ENCODE measurements at regions not wholly inside any gene's neighbourhood (a gene's known extent, or its start where the extent isn't known, plus 50 kb on each side); places are given as distances from the start of the nearest gene placed in this dataset.

GRCh38 chr6:104320896-104321295 is 538.8 kb downstream of the HACE1 start:
- H3K36me3 Mint-ChIP-seq (ENCODE audit: low read depth): no peaks in the 10 kb centered on the region
- no peak for DNase-seq
- no peak overlapping the region for H3K4me3 Mint-ChIP-seq
- peaks cover 2% of the 10 kb centered on the region for H3K27me3 Mint-ChIP-seq (ENCODE audit: low read depth)
- H3K4me1 Mint-ChIP-seq (ENCODE audit: low read depth): no peaks in the 10 kb centered on the region
- no peak overlapping the region for H3K27ac Mint-ChIP-seq
- intact Hi-C loops (cut with micrococcal nuclease): loop anchor here (10.0 kb wide), 1 partner anchor 204 kb away; no protein-coding TSS in a partner anchor
- CTCF ChIA-PET: no interaction called here
- no peaks in the 10 kb centered on the region for H3K9me3 Mint-ChIP-seq

DNA sequence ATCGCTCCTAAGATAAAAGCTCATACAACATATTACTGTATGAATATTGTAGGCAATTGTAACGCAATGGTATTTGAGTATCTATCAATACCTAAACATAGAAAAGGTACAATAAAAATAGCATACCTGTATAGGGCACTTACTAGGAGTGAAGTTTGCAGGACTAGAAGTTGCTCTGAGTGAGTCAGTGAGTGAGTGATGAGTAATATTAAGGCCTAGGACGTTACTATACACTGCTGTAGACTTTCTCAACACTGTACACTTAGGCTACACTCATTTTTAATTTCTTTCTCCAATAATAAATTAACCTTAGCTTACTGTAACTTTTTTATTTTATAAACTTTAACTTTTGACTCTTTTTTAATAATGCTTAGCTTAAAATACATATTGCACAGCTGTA is 546.9 kb downstream of the HACE1 start:
- H3K27me3 Mint-ChIP-seq (ENCODE audit: low read depth): no peaks in the 10 kb centered on the region
- no peaks in the 10 kb centered on the region for H3K36me3 Mint-ChIP-seq (ENCODE audit: low read depth)
- H3K9me3 Mint-ChIP-seq: no peaks in the 10 kb centered on the region
- no peak for DNase-seq
- intact Hi-C loops (cut with micrococcal nuclease): no loop called here
- H3K4me1 Mint-ChIP-seq (ENCODE audit: low read depth): no peaks in the 10 kb centered on the region
- CTCF ChIA-PET: interaction anchor here (0.7 kb wide), 1 partner anchor 10 kb away, joined by 3 read pairs; no protein-coding TSS in a partner anchor
- H3K27ac Mint-ChIP-seq: no peak overlapping the region
- H3K4me3 Mint-ChIP-seq: no peak overlapping the region

DNA sequence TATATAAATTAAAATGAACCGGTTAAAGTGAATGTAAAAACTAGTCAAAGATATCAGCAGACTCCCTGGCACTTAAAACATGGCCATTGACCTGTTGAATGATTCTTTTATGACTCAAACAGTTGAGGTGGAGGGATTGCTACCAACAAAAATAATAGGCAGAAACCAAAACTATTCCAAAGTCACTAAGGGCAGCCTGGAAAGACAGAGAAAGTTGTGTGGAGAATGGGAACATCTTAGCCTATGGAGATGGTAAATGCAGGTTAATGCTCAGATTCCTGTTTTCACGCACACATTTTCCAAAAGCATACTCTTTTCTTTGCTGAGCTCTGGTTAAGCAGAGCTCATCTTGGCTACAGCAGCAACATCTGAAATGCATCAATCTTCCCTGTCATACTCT is 553.5 kb downstream of the HACE1 start:
- Mint-ChIP-seq H3K36me3 (ENCODE audit: low read depth) (no peaks in the 10 kb centered on the region), H3K27me3 (ENCODE audit: low read depth) (no peaks in the 10 kb centered on the region), H3K4me3 (no peak overlapping the region), H3K27ac (no peak overlapping the region), H3K9me3 (no peaks in the 10 kb centered on the region), H3K4me1 (ENCODE audit: low read depth) (no peaks in the 10 kb centered on the region)
- intact Hi-C loops (cut with micrococcal nuclease): no loop called here
- CTCF ChIA-PET: no interaction called here
- no peak for DNase-seq

DNA sequence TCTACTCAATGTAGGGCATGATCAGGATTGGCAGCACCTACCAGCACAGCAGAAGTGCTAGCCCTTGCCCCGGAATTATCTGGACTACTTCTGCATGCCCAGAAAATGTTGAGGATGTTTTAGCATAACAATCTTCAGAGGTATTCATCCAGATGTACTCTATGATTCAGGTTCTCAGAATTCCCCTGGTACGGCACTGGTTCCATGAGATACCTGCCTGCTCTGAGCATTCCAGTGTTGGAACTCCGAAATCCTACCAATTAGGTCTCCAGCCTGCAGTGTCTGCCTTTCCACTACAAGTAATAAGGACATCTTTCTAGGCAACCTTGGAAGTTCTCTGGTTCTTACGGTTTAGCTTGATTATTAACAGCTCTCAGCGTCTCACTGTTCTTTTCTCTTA is 554.5 kb downstream of the HACE1 start:
- Mint-ChIP-seq H3K27ac (no peak overlapping the region), H3K27me3 (ENCODE audit: low read depth) (no peaks in the 10 kb centered on the region), H3K9me3 (no peaks in the 10 kb centered on the region), H3K36me3 (ENCODE audit: low read depth) (no peaks in the 10 kb centered on the region), H3K4me1 (ENCODE audit: low read depth) (no peaks in the 10 kb centered on the region), H3K4me3 (no peak overlapping the region)
- intact Hi-C loops (cut with micrococcal nuclease): no loop called here
- no peak for DNase-seq
- CTCF ChIA-PET: no interaction called here

DNA sequence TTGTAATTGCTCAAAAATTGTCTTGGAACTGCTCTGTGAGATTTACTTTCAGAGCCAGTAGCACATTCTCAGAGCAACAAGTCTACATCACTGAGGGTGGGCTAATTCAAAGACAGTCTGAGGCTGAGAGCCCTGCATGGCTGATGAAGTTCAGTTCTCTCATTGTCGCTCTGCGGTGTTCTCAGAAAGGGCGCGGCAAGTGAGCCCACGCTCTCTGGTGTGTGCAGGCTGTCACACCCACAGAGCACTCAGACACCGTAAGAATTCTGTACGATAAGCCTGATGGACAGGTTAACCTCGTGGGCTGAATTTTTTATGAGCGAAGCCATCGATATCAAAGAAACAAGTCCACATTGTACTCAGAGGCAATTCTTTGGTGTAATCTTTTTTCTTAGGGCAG is 557.8 kb downstream of the HACE1 start:
- no peaks in the 10 kb centered on the region for H3K9me3 Mint-ChIP-seq
- CTCF ChIA-PET: no interaction called here
- intact Hi-C loops (cut with micrococcal nuclease): no loop called here
- H3K27ac Mint-ChIP-seq: no peak overlapping the region
- H3K27me3 Mint-ChIP-seq (ENCODE audit: low read depth): no peaks in the 10 kb centered on the region
- no peak overlapping the region for H3K4me3 Mint-ChIP-seq
- H3K36me3 Mint-ChIP-seq (ENCODE audit: low read depth): no peaks in the 10 kb centered on the region
- DNase-seq: no peak
- H3K4me1 Mint-ChIP-seq (ENCODE audit: low read depth): no peaks in the 10 kb centered on the region

- no peaks in the 10 kb centered on the region for H3K36me3 Mint-ChIP-seq (ENCODE audit: low read depth)
- H3K4me1 Mint-ChIP-seq (ENCODE audit: low read depth): no peaks in the 10 kb centered on the region
- CTCF ChIA-PET: no interaction called here
- H3K4me3 Mint-ChIP-seq: no peak overlapping the region
- no peak for DNase-seq
- intact Hi-C loops (cut with micrococcal nuclease): no loop called here
- H3K9me3 Mint-ChIP-seq: no peaks in the 10 kb centered on the region
- H3K27ac Mint-ChIP-seq: no peak overlapping the region
- no peaks in the 10 kb centered on the region for H3K27me3 Mint-ChIP-seq (ENCODE audit: low read depth)
Measured at GRCh38 chr6:104286641-104287040, 573.1 kb downstream of the HACE1 start.

DNA sequence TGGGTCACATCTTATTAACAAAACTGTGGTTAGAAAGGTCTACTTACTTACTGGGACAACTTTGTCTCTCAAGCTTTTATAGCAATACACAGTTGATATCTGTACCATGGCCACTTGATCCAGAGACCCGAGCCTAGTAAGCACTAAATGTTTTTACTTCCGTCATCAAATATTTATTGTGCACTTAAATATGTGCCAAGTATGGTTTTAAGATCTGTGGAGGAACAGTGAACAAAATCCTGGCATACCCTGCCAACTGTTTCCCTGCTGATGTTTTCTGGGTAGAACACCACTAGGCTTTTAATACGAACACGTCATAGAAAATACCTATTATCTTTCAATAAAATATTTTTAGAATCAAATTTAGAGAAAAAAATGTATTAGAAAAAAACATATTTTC is 574.8 kb downstream of the HACE1 start:
- H3K9me3 Mint-ChIP-seq: no peaks in the 10 kb centered on the region
- H3K27ac Mint-ChIP-seq: no peak overlapping the region
- no peaks in the 10 kb centered on the region for H3K27me3 Mint-ChIP-seq (ENCODE audit: low read depth)
- intact Hi-C loops (cut with micrococcal nuclease): no loop called here
- no peak overlapping the region for H3K4me3 Mint-ChIP-seq
- no peaks in the 10 kb centered on the region for H3K36me3 Mint-ChIP-seq (ENCODE audit: low read depth)
- DNase-seq: no peak
- no peaks in the 10 kb centered on the region for H3K4me1 Mint-ChIP-seq (ENCODE audit: low read depth)
- CTCF ChIA-PET: no interaction called here

DNA sequence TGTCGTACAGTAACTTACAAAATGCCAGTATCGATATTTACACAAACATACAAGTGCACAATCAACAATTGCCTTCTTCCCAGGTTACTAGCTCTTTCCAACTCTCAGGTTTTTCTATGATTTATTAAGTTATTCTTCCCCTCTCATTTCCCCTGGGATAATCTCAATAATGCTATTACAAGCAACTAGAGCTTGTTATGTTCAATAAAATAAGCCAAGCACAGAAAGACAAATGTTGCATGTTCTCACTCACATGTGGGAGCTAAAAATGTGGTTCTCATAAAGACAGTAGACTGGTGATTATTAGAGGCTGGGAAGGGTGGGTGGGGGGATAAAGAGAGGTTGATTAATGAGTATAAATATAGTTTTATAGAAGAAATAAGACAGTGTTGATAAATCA is 577.1 kb downstream of the HACE1 start:
- CTCF ChIA-PET: no interaction called here
- no peak overlapping the region for H3K27ac Mint-ChIP-seq
- H3K36me3 Mint-ChIP-seq (ENCODE audit: low read depth): no peaks in the 10 kb centered on the region
- intact Hi-C loops (cut with micrococcal nuclease): no loop called here
- no peaks in the 10 kb centered on the region for H3K4me1 Mint-ChIP-seq (ENCODE audit: low read depth)
- H3K27me3 Mint-ChIP-seq (ENCODE audit: low read depth): no peaks in the 10 kb centered on the region
- no peaks in the 10 kb centered on the region for H3K9me3 Mint-ChIP-seq
- DNase-seq: no peak
- H3K4me3 Mint-ChIP-seq: no peak overlapping the region

- Mint-ChIP-seq H3K4me3 (no peak overlapping the region), H3K27ac (no peak overlapping the region), H3K36me3 (ENCODE audit: low read depth) (no peaks in the 10 kb centered on the region), H3K27me3 (ENCODE audit: low read depth) (no peaks in the 10 kb centered on the region), H3K4me1 (ENCODE audit: low read depth) (no peaks in the 10 kb centered on the region), H3K9me3 (no peaks in the 10 kb centered on the region)
- CTCF ChIA-PET: no interaction called here
- intact Hi-C loops (cut with micrococcal nuclease): no loop called here
- DNase-seq: no peak
Measured at GRCh38 chr6:104281370-104281769, 578.3 kb downstream of the HACE1 start.

DNA sequence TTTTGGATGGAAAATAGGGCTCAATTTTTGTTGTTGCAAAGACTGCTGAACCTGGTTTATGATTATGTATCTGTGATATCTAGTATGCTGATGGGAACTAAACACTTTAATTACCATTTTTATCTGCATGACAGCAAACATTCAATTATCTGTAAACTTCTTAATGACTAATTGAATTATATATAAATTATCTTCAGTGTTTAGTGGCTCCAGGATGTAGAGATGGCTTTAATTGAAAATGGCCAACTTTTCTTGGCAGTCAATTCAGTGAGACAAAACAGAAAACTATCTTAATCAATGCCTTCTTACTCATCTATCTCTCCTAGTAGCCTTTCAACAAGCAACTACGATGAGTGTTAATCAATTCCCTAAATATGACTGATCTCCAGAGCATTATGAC is 591.3 kb downstream of the HACE1 start:
- Mint-ChIP-seq H3K9me3 (peaks cover 2% of the 10 kb centered on the region), H3K27me3 (ENCODE audit: low read depth) (no peaks in the 10 kb centered on the region), H3K4me3 (no peak overlapping the region), H3K4me1 (ENCODE audit: low read depth) (no peaks in the 10 kb centered on the region), H3K36me3 (ENCODE audit: low read depth) (no peaks in the 10 kb centered on the region), H3K27ac (no peak overlapping the region)
- CTCF ChIA-PET: interaction anchor here (0.7 kb wide), 1 partner anchor 348 kb away, joined by 3 read pairs; no protein-coding TSS in a partner anchor
- intact Hi-C loops (cut with micrococcal nuclease): no loop called here
- DNase-seq: no peak

GRCh38 chr6:104266922-104267321 is 592.8 kb downstream of the HACE1 start:
- no peaks in the 10 kb centered on the region for H3K4me1 Mint-ChIP-seq (ENCODE audit: low read depth)
- intact Hi-C loops (cut with micrococcal nuclease): no loop called here
- no peak for DNase-seq
- peaks cover 2% of the 10 kb centered on the region for H3K9me3 Mint-ChIP-seq
- no peak overlapping the region for H3K27ac Mint-ChIP-seq
- no peaks in the 10 kb centered on the region for H3K36me3 Mint-ChIP-seq (ENCODE audit: low read depth)
- CTCF ChIA-PET: no interaction called here
- H3K4me3 Mint-ChIP-seq: no peak overlapping the region
- H3K27me3 Mint-ChIP-seq (ENCODE audit: low read depth): no peaks in the 10 kb centered on the region

DNA sequence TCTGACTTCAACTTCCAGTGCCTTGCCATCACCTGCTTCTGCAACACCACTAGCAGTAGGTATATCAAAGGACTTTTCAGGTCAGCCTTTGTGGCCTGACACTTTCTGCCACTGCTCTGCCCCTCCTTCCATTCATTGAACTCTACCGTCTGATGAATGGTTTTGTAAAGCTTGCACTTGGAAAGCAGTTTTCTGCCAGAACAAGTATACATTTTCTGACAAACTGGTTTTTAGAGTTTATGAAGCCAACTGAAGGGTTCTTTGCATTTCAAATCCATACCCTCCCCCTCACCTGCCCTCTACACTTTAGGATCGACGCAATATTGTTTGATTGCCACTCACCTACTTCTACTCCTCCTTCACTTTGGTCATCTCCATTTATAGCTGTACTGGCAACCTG is 603.1 kb downstream of the HACE1 start:
- H3K36me3 Mint-ChIP-seq (ENCODE audit: low read depth): no peaks in the 10 kb centered on the region
- intact Hi-C loops (cut with micrococcal nuclease): no loop called here

DNA sequence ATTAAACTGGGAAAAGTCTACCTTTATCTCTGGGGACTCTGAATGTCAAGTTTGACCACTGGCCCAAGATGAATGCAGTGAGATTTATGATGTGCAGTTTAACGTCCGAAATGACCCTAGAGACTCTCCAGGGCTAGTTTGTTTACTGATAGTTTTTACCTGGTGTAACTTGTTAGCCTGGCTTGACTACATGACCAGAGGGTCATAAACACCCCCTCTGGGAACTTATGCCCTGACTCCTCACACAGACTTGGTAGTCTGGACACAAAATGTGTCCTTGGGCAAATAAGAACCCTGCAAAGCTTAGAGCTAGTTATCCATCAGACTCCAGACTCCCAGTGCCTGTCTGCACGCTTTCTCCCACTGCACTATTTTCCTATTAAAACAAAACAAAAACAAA is 606.5 kb downstream of the HACE1 start:
- no peak overlapping the region for H3K27ac Mint-ChIP-seq
- intact Hi-C loops (cut with micrococcal nuclease): no loop called here
- CTCF ChIA-PET: no interaction called here
- no peaks in the 10 kb centered on the region for H3K36me3 Mint-ChIP-seq (ENCODE audit: low read depth)
- no peak for DNase-seq
- H3K4me3 Mint-ChIP-seq: no peak overlapping the region
- no peaks in the 10 kb centered on the region for H3K27me3 Mint-ChIP-seq (ENCODE audit: low read depth)
- no peaks in the 10 kb centered on the region for H3K4me1 Mint-ChIP-seq (ENCODE audit: low read depth)
- no peaks in the 10 kb centered on the region for H3K9me3 Mint-ChIP-seq

More for the DNA sequence above, 603.1 kb downstream of the HACE1 start:
- Mint-ChIP-seq H3K4me3 (no peak overlapping the region), H3K4me1 (ENCODE audit: low read depth) (no peaks in the 10 kb centered on the region), H3K9me3 (no peaks in the 10 kb centered on the region), H3K27me3 (ENCODE audit: low read depth) (no peaks in the 10 kb centered on the region), H3K27ac (no peak overlapping the region)
- DNase-seq: no peak
- CTCF ChIA-PET: no interaction called here

DNA sequence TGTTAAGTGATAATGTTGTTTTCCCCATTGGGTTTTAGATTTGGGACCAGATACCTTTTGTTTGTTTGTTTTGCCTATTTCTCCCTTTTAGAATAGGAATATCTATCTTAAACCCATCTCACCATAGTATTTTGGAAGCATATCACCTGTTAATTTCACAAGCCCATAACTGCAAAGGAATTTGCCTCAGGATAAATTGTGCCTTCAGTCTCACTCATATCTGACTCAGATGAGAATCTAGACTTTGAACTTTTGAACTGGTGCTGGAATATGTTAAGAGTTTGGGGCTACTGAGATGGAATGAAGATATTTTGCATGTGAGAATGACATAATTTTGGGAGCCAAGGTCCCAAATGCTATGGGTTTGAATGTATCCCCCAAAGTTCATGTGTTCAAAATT is 607.4 kb downstream of the HACE1 start:
- DNase-seq: no peak
- intact Hi-C loops (cut with micrococcal nuclease): no loop called here
- CTCF ChIA-PET: no interaction called here
- H3K36me3 Mint-ChIP-seq (ENCODE audit: low read depth): no peaks in the 10 kb centered on the region
- H3K4me3 Mint-ChIP-seq: no peak overlapping the region
- H3K4me1 Mint-ChIP-seq (ENCODE audit: low read depth): no peaks in the 10 kb centered on the region
- no peaks in the 10 kb centered on the region for H3K9me3 Mint-ChIP-seq
- no peak overlapping the region for H3K27ac Mint-ChIP-seq
- H3K27me3 Mint-ChIP-seq (ENCODE audit: low read depth): no peaks in the 10 kb centered on the region
